ENCODE measurements at regions not wholly inside any gene's neighbourhood (a gene's known extent, or its start where the extent isn't known, plus 50 kb on each side); places are given as distances from the start of the nearest gene placed in this dataset.
"Not testable (repeated sequence)": the region's sequence is repeated elsewhere in the genome, so short reads cannot be mapped to it uniquely, and the experiment has no call there.

- TF ChIP-seq CTCF (IDR thresholded peaks at IDR 0.05; ENCODE audit: extremely low read depth, missing control alignments) = no peak
- no peak for DNase-seq (ENCODE audit: low spot score)
Observed at GRCh38 chr2:78154586-78154985, 632.4 kb upstream of the LRRTM4 start.

- TF ChIP-seq CTCF (IDR thresholded peaks at IDR 0.05; ENCODE audit: extremely low read depth, missing control alignments) = no peak
- no peak for DNase-seq (ENCODE audit: low spot score)
Observed at GRCh38 chr2:78162202-78162601, 640.0 kb upstream of the LRRTM4 start.

DNA sequence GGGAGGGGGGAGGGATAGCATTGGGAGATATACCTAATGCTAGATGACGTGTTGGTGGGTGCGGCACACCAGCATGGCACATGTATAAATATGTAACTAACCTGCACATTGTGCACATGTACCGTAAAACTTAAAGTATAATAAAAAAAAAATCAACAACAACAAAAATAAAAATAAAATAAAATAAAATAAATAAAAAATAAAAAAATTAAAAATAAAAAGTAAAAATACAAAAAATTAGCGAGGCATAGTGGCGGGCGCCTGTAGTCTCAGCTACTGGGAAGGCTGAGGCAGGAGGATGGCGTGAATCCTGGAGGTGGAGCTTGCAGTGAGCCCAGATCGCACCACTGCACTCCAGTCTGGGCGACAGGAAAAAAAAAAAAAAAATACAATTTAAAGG lies 650.0 kb upstream of the LRRTM4 start:
- DNase-seq (ENCODE audit: low spot score) = not testable (repeated sequence)

DNA sequence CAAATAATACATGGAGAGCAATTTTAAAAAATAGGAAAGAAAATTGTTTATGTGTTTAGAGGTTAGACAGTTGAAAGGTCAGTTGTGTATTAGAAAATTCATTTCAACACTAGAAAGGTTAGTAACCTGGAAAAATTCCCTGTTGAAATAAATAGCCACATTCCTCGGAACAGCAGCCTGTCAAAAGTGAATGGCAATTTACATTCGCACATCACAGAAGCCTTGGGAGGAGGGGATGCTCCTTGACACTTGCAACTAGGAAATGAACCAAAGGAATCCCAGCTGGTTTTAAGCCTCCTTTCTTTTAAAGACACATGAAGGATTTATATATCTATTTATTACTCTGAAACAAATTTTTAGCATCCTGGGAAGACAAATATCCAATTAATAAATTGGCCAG lies 653.5 kb upstream of the LRRTM4 start:
- no peak for TF ChIP-seq CTCF (IDR thresholded peaks at IDR 0.05; ENCODE audit: extremely low read depth, missing control alignments)
- DNase-seq (ENCODE audit: low spot score) = no peak

- DNase-seq (ENCODE audit: low spot score) = no peak
- no peak for TF ChIP-seq CTCF (IDR thresholded peaks at IDR 0.05; ENCODE audit: extremely low read depth, missing control alignments)
Observed at GRCh38 chr2:78201064-78201575, 678.9 kb upstream of the LRRTM4 start.

GRCh38 chr2:78202366-78202765 lies 680.2 kb upstream of the LRRTM4 start:
- no peak for TF ChIP-seq CTCF (IDR thresholded peaks at IDR 0.05; ENCODE audit: extremely low read depth, missing control alignments)
- DNase-seq (ENCODE audit: low spot score) = no peak

DNA sequence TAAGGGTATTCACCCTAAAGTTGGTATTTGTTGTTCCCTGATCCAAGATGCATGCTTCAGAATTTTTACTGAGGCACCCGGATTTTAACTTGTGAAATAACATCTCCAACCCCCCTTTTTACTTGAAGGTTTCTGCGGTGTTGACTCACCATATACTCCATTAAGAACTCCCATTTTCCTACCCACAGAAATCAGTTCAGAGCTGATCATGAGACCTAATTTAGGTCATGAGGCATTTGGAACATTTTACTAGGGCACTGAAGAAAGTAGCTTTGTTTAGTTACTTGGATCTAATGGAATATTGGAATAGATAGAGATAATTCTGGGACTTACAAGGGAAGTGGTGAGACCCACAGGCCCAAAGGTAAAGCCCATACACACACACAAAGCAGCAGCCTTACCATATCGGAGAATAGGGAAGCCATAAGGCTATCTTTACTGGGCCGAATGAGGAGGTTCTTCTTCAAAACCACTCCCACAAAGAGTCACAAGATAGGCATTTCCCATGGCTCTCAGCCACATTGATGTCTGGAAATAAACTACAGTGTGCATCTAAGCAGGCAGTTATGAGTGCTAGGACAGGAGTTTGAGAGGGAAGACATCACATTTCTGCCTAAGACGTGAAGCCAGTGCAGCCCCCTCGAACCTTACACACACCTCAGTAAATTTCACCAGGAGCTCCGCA lies 681.0 kb upstream of the LRRTM4 start:
- no peak for TF ChIP-seq CTCF (IDR thresholded peaks at IDR 0.05; ENCODE audit: extremely low read depth, missing control alignments)
- DNase-seq (ENCODE audit: low spot score) = no peak

- no peak for DNase-seq (ENCODE audit: low spot score)
- TF ChIP-seq CTCF (IDR thresholded peaks at IDR 0.05; ENCODE audit: extremely low read depth, missing control alignments) = no peak
Observed at GRCh38 chr2:78218066-78218465, 695.9 kb upstream of the LRRTM4 start.

Data from GM20000 (cell line).